ENCODE measurements at regions not wholly inside any gene's neighbourhood (a gene's known extent, or its start where the extent isn't known, plus 50 kb on each side); places are given as distances from the start of the nearest gene placed in this dataset.

DNA sequence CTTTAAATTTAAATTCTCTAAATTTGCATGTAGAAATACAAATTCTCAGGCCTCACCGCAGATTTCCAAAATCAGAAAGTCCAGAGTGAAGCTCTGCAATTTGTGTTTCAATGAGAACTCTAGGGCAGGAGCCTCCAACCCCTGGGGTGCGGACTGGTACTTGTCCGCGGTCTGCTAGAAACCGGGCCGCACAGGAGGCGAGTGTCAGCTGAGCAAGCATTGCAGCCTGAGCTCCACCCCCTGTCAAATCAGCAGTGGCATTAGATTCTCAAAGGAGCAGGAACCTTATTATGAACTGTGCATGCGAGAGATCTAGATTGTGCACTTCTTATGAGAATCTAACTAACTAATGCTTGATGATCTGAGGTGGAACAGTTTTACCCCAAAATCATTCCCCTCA is 203.0 kb upstream of the PCSK2 start:
- TF ChIP-seq, protein P1, sequence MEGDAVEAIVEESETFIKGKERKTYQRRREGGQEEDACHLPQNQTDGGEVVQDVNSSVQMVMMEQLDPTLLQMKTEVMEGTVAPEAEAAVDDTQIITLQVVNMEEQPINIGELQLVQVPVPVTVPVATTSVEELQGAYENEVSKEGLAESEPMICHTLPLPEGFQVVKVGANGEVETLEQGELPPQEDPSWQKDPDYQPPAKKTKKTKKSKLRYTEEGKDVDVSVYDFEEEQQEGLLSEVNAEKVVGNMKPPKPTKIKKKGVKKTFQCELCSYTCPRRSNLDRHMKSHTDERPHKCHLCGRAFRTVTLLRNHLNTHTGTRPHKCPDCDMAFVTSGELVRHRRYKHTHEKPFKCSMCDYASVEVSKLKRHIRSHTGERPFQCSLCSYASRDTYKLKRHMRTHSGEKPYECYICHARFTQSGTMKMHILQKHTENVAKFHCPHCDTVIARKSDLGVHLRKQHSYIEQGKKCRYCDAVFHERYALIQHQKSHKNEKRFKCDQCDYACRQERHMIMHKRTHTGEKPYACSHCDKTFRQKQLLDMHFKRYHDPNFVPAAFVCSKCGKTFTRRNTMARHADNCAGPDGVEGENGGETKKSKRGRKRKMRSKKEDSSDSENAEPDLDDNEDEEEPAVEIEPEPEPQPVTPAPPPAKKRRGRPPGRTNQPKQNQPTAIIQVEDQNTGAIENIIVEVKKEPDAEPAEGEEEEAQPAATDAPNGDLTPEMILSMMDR (conservative IDR thresholded peaks at IDR 0.05): no peak
- Histone ChIP-seq H2BK12ac (ENCODE audit: insufficient read length, low read depth, low read length) (no peak overlapping the region), H3K9me3 (ENCODE audit: control insufficient read depth, low read depth, low read length) (peaks cover 7% of the 10 kb centered on the region), H3K27ac (ENCODE audit: insufficient read length, low read depth, low read length) (no peak overlapping the region), H3K4me1 (ENCODE audit: insufficient read depth, low read length) (peaks cover 6% of the 10 kb centered on the region; the same call in 1 of the 2 replicates), H3K79me1 (ENCODE audit: insufficient read depth, low read depth, low read length, poor library complexity, severe bottlenecking) (no peaks in the 10 kb centered on the region), H3K79me2 (ENCODE audit: insufficient read depth, low read length) (no peaks in the 10 kb centered on the region), H3K23ac (ENCODE audit: insufficient read length, low read depth, low read length) (no peak overlapping the region), H3K23me2 (ENCODE audit: insufficient read length, low read depth, low read length, poor library complexity, severe bottlenecking) (no peaks in the 10 kb centered on the region), H3K18ac (ENCODE audit: insufficient read length, low read depth, low read length) (no peak overlapping the region), H3K14ac (ENCODE audit: insufficient read depth, low read length) (no peak overlapping the region), H2BK20ac (ENCODE audit: low read depth, low read length, poor library complexity, severe bottlenecking) (no peak overlapping the region), H3K9ac (ENCODE audit: extremely low read depth, insufficient read length, low read length) (no peak overlapping the region), H3K27me3 (ENCODE audit: insufficient read depth, low read length) (no peaks in the 10 kb centered on the region), H3T11ph (ENCODE audit: low read length) (no peak overlapping the region), H2BK120ac (ENCODE audit: low read depth, low read length, poor library complexity, severe bottlenecking) (no peak overlapping the region), H2BK15ac (ENCODE audit: low read depth, low read length) (no peak overlapping the region), H4K91ac (ENCODE audit: insufficient read length, low read depth, low read length) (no peak overlapping the region), H2BK5ac (ENCODE audit: insufficient read length, low read length) (no peak overlapping the region), H2AFZ (ENCODE audit: low read length) (no peak overlapping the region), H4K20me1 (ENCODE audit: control insufficient read depth, insufficient read depth, insufficient read length) (no peaks in the 10 kb centered on the region), H4K5ac (ENCODE audit: insufficient read length, low read depth, low read length) (no peak overlapping the region), H3K56ac (ENCODE audit: insufficient read length, low read depth, low read length) (no peak overlapping the region), H2AK5ac (ENCODE audit: insufficient read length, low read length) (no peak overlapping the region), H3K4ac (ENCODE audit: low read depth, low read length) (no peak overlapping the region), H3K4me2 (ENCODE audit: insufficient read depth, insufficient read length, low read length) (no peak overlapping the region), H4K8ac (replicated peaks; ENCODE audit: insufficient read length, low read depth, low read length) (no peak overlapping the region)
- Mint-ChIP-seq H3K36me3 (ENCODE audit: insufficient read depth in 1 of 3, low read depth in 3 of 3) (peaks cover 0 to 25% (median 11%) of the 10 kb centered on the region in 3 experiments), H3K27me3 (ENCODE audit: low read depth) (no peaks in the 10 kb centered on the region), H3K4me3 (peak overlapping the region; percentile 11 to 52; a peak in 3 of 5 replicates), H3K4me1 (peaks cover 34% of the 10 kb centered on the region in 2 experiments), H3K27ac (peak overlapping the region in 2 of 3 experiments; percentile 46 to 70; a peak in 5 of 7 replicates), H3K9me3 (peaks cover 22% of the 10 kb centered on the region in 2 experiments)
- WGBS (ENCODE audit: extremely low coverage, insufficient read length, low lambda C conversion rate): no CpG with 5 or more reads among the region's 8 CpGs
- peak; percentile 72 for DNase-seq

Measured in H9 (cell line).